ENCODE measurements at regions not wholly inside any gene's neighbourhood (a gene's known extent, or its start where the extent isn't known, plus 50 kb on each side); places are given as distances from the start of the nearest gene placed in this dataset.
"Not testable (repeated sequence)": the region's sequence is repeated elsewhere in the genome, so short reads cannot be mapped to it uniquely, and the experiment has no call there.

GRCh38 chr11:71748965-71749620 lies 83.9 kb upstream of the DEFB108B start:
- not testable (repeated sequence) for H3K27ac Mint-ChIP-seq, H3K4me1 Mint-ChIP-seq, H3K4me3 Mint-ChIP-seq, H3K9me3 Mint-ChIP-seq, H3K36me3 Mint-ChIP-seq, DNase-seq
- H3K27me3 Mint-ChIP-seq (ENCODE audit: low read depth in 3 of 3), result peaks cover 1 to 13% (median 3%) of the 10 kb centered on the region in 3 donors

- H3K4me1 Mint-ChIP-seq, H3K9me3 Mint-ChIP-seq, H3K4me3 Mint-ChIP-seq, DNase-seq, H3K36me3 Mint-ChIP-seq, H3K27ac Mint-ChIP-seq: not testable (repeated sequence)
- peaks cover 1 to 17% (median 2%) of the 10 kb centered on the region in 3 donors for H3K27me3 Mint-ChIP-seq (ENCODE audit: low read depth in 3 of 3)
These were observed 82.1 kb upstream of the DEFB108B start for GRCh38 chr11:71750908-71751307.

DNA sequence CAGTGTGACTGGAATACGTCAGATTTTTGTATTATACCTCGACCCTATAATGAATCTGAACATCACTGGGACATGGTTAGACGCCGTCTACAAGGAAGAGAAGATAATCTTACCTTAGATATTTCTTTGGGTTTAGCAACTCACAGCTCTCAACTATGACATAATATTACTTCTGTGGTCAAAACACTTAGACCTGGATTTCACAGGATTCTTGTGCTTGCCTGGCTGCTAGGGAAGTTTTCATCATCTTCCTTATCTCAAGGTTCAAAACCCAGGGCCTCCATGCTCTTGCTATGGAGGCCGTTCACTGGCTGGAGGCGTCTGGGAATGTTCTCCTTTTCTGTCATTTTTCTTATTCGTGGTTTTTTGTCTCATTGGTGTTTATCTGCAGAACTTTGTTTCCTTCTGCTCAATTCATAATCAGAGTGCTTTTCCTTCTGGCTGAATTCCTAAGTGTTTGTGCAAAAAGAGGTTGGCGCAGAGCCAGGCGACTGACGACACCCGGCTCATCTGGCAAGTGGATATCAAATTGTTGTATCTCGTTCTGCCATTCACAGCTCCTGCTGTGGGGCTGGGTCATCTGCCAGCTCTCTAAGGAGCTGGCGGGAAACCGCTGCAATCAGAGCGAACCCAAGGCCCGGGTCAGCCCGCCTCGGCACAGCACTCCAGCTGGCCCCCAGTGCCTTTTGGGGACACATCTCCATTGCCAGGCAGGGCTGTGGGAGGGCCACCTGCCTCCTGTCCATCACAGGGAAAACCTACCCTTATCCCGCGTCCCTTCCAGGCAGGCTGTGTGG lies 68.1 kb upstream of the DEFB108B start:
- not testable (repeated sequence) for H3K9me3 Mint-ChIP-seq; H3K4me3 Mint-ChIP-seq; H3K27ac Mint-ChIP-seq; H3K36me3 Mint-ChIP-seq; DNase-seq; H3K4me1 Mint-ChIP-seq; H3K27me3 Mint-ChIP-seq (ENCODE audit: low read depth in 3 of 3)

GRCh38 chr11:71767016-71767415 lies 66.0 kb upstream of the DEFB108B start:
- not testable (repeated sequence) for DNase-seq; H3K4me1 Mint-ChIP-seq; H3K27me3 Mint-ChIP-seq (ENCODE audit: low read depth in 3 of 3); H3K4me3 Mint-ChIP-seq; H3K36me3 Mint-ChIP-seq; H3K27ac Mint-ChIP-seq; H3K9me3 Mint-ChIP-seq

DNA sequence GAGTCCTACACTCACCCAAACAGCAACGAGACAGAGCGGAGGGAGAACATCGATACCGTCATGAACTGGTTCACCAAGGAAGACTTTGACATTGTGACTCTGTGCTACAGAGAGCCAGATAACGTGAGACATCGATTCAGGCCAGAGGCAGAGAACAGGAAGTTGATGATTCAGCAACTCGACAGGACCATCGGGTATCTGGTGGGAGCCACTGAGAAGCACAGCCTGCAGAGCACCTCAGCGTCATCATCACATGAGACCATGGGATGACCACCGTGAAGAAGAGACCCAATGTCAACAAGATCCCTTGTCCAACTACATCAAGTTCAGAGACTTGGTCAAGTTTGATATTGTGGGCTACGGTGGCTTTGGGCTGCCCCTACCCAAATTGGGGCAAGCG lies 60.8 kb upstream of the DEFB108B start:
- H3K36me3 Mint-ChIP-seq; H3K27me3 Mint-ChIP-seq (ENCODE audit: low read depth in 3 of 3); H3K27ac Mint-ChIP-seq: not testable (repeated sequence)

DNA sequence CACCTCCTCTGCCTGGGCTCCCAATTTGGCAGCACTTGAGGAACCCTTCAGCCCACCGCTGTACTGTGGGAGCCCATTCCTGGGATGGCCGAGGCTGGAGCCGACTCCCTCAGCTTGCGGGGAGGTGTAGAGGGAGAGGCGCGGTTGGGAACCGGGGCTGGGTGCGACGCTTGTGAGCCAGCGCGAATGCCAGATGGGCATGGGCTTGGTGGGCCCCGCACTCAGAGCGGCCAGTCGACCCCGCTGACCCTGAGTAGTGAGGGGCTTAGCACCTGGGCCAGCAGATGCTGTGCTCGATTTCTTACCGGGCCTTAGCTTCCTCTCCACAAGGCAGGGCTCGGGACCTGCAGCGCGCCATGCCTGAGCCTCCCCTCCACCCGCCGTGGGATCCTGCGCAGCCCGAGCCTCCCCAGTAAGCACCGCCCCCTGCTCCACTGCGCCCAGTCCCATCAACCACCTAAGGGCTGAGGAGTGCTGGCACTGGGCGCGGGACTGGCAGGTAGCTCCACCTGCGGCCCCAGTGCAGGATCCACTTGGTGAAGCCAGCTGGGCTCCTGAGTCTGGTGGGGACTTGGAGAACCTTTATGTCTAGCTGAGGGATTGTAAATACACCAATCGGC lies 58.3 kb upstream of the DEFB108B start:
- Mint-ChIP-seq H3K27me3 (ENCODE audit: low read depth in 3 of 3) (peaks cover 3 to 5% (median 3%) of the 10 kb centered on the region in 3 donors), H3K9me3 (no peaks in the 10 kb centered on the region), H3K36me3 (no peaks in the 10 kb centered on the region), H3K4me1 (no peaks in the 10 kb centered on the region), H3K27ac (no peak overlapping the region), H3K4me3 (no peak overlapping the region)
- no peak for DNase-seq

More for the DNA sequence above, 60.8 kb upstream of the DEFB108B start:
- H3K9me3 Mint-ChIP-seq, H3K4me3 Mint-ChIP-seq, H3K4me1 Mint-ChIP-seq, DNase-seq: not testable (repeated sequence)

DNA sequence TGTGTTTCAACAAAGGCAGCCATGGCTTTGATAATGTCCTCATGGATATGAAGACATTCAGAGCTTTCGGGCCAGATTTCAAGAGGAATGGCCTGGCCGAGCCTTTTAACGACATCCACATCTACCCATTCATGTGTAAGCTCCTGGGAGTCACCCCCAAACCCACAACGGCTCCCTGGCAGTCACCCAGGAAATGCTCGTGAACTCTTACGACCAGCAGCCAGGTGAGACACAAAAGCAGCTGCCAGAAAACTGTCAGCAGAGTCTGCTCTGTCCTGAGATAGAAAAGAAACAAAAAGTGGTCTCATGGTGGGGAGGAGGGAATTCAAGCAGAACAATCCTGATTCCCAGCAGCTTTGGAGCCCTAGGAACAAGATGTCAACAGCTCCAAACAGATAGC lies 52.9 kb upstream of the DEFB108B start:
- not testable (repeated sequence) for H3K27ac Mint-ChIP-seq; H3K36me3 Mint-ChIP-seq; H3K27me3 Mint-ChIP-seq (ENCODE audit: low read depth in 3 of 3); H3K9me3 Mint-ChIP-seq; H3K4me3 Mint-ChIP-seq; DNase-seq; H3K4me1 Mint-ChIP-seq

DNA sequence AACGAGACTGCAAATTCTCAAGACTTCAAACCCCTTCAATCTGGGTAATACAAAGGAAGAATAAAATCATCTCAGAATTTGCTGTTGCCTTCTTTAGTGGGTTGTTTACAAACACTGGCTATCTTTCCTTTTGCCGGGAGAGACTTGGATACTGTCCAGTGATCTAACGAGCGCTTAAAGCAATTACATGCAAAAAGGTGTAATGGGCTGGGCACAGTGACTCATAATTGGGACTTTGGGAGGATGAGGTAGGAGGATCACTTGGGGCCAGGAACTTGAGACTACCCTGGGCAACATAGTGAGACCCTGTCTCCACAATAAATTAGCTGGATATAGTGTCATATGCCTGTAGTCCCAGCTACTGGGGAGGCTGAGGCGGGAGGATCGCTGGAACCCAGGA lies 52.2 kb upstream of the DEFB108B start:
- not testable (repeated sequence) for DNase-seq; H3K36me3 Mint-ChIP-seq; H3K27me3 Mint-ChIP-seq (ENCODE audit: low read depth in 3 of 3); H3K4me1 Mint-ChIP-seq; H3K9me3 Mint-ChIP-seq; H3K27ac Mint-ChIP-seq; H3K4me3 Mint-ChIP-seq

DNA sequence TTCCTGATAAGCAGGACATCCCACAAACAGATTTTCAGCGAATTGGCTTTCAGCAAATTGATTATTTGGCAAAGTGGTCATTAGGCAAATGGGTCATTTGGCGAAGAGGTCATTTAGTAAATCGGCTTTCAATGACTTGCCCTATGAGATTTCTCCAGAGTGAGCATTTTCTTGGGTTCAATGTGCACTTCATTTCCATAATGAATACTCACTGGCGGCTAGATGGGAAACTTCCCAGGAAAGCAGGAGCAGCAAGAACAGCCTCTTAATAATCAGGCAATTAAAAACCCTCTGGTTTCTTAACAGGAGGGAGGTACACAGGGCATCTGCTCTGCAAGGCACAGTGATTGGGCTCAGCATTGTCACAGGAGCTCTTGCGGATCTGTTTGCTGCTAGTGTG lies 51.5 kb upstream of the DEFB108B start:
- not testable (repeated sequence) for H3K4me3 Mint-ChIP-seq; H3K4me1 Mint-ChIP-seq; H3K9me3 Mint-ChIP-seq; DNase-seq; H3K27ac Mint-ChIP-seq; H3K27me3 Mint-ChIP-seq (ENCODE audit: low read depth in 3 of 3); H3K36me3 Mint-ChIP-seq

- H3K27ac Mint-ChIP-seq; H3K4me3 Mint-ChIP-seq; H3K9me3 Mint-ChIP-seq; H3K4me1 Mint-ChIP-seq; H3K27me3 Mint-ChIP-seq (ENCODE audit: low read depth in 3 of 3); H3K36me3 Mint-ChIP-seq; DNase-seq: not testable (repeated sequence)
These were observed 50.7 kb upstream of the DEFB108B start for GRCh38 chr11:71782229-71782861.

DNA sequence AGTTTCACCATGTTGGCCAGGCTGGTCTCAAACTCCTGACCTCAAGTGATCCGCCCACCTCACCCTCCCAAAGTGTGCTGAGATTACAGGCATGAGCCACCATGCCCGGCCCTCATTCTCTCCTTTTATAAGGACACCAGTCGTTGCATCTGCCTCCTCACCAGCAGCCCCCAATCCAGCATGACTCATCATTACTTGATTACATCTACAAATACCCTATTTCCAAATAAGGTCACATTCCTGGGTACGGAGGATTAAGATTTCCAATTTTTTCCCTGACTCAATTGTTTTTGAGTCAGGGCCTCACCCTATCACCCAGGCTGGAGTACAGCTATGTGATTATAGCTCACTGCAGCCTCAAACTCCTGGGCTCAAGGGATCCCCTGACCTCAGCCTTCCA lies 49.8 kb upstream of the DEFB108B start:
- H3K4me3 Mint-ChIP-seq; H3K36me3 Mint-ChIP-seq; H3K9me3 Mint-ChIP-seq; DNase-seq; H3K27ac Mint-ChIP-seq; H3K27me3 Mint-ChIP-seq (ENCODE audit: low read depth in 3 of 3): not testable (repeated sequence)
- H3K4me1 Mint-ChIP-seq, result peaks cover 10 to 11% of the 10 kb centered on the region in 2 donors

All from immature natural killer cell (primary cell).